GM06990 (cell line): ENCODE measurements at regions not wholly inside any gene's neighbourhood (a gene's known extent, or its start where the extent isn't known, plus 50 kb on each side); places are given as distances from the start of the nearest gene placed in this dataset.

ENCODE experiments used
- DNase-seq: peaks from one replicate; pipeline ENCODE4 v3.0.0-alpha.2; 2011; ENCODE audit not compliant: insufficient read length; ENCODE audit errors: extremely low read depth
- H3K27me3 ChIP-seq: replicated peaks from 2 replicates; pipeline ENCODE4 v1.6.0; 2011; ENCODE audit warnings: low read length; ENCODE audit not compliant: control insufficient read depth, insufficient read depth
- H3K36me3 ChIP-seq: 2 replicates; pipeline ENCODE4 v1.5.1; 2011; ENCODE audit warnings: low read length; ENCODE audit not compliant: control insufficient read depth, insufficient read depth
- H3K4me3 ChIP-seq: replicated peaks from 2 replicates; pipeline ENCODE4 v1.5.1; 2011; ENCODE audit warnings: low read depth, mild to moderate bottlenecking, control low read depth, low read length
- TF ChIP-seq, protein P1 (sequence below): IDR thresholded peaks from 2 replicates; pipeline ENCODE4 v1.5.1; 2011; ENCODE audit warnings: low read length, control low read depth, mild to moderate bottlenecking, inconsistent platforms; ENCODE audit not compliant: insufficient read depth, poor library complexity, severe bottlenecking

DNA sequence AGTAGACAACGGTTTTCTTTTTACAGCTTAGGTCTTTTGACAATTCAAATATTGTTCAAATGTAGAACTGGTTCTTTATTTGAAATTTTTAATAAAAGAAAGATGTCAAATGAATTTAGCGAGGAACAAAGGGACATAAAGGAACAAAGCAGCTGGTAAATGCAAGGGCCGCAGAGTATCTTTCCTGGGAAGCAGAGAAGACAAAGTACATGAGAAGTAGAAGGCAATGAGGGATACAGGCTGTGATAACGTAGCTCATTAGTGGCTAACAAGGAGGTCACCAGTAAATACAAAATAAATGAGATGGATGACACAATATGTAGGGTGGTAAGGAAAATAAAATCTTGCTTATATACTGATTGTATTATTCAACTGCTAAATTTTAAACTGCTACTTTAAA is 762.8 kb downstream of the VGLL3 start:
- no peak overlapping the region for H3K4me3 ChIP-seq

DNA sequence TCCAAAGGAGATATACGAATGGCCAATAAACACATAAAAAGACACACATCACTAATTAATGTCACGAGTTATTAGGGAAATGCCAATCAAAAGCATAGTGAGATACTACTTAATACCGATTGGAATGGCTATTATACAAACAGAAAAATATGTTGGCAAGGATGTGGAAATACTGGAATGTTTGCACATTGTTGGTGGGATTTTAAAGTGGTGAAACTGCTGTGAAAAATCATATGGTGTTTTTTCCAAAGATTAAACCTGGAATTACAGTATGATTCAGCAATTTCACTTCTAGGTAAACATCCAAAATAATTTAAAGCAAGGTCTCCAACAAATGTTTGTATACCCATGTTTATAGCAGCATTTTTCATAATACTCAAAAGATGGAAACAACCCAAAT is 765.5 kb downstream of the VGLL3 start:
- TF ChIP-seq, protein P1, sequence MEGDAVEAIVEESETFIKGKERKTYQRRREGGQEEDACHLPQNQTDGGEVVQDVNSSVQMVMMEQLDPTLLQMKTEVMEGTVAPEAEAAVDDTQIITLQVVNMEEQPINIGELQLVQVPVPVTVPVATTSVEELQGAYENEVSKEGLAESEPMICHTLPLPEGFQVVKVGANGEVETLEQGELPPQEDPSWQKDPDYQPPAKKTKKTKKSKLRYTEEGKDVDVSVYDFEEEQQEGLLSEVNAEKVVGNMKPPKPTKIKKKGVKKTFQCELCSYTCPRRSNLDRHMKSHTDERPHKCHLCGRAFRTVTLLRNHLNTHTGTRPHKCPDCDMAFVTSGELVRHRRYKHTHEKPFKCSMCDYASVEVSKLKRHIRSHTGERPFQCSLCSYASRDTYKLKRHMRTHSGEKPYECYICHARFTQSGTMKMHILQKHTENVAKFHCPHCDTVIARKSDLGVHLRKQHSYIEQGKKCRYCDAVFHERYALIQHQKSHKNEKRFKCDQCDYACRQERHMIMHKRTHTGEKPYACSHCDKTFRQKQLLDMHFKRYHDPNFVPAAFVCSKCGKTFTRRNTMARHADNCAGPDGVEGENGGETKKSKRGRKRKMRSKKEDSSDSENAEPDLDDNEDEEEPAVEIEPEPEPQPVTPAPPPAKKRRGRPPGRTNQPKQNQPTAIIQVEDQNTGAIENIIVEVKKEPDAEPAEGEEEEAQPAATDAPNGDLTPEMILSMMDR = no peak
- no peaks in the 10 kb centered on the region for H3K36me3 ChIP-seq
- DNase-seq = no peak
- no peak overlapping the region for H3K4me3 ChIP-seq
- no peaks in the 10 kb centered on the region for H3K27me3 ChIP-seq

More for the DNA sequence above, 762.8 kb downstream of the VGLL3 start:
- TF ChIP-seq, protein P1 = no peak
- Histone ChIP-seq H3K27me3 (no peaks in the 10 kb centered on the region), H3K36me3 (no peaks in the 10 kb centered on the region)
- no peak for DNase-seq

DNA sequence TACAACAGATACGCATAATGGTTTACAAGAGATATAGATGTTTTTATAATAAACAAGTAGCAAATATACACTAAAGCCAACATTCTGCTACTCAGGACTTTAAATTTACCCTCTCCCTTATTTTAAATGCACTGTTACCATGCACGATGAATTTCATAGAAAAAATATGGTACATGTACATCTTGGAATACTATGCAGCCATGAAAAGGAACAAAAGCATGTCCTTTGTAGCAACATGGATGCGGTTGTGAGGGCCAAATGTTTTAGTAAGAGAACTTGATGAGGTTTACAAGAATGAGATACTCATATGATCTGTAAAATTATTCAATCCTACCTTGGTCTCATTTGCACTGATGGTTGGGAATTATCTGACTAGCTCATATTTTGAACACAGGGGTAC is 769.3 kb downstream of the VGLL3 start:
- DNase-seq = no peak
- TF ChIP-seq, protein P1 = no peak
- H3K4me3 ChIP-seq = no peak overlapping the region

DNA sequence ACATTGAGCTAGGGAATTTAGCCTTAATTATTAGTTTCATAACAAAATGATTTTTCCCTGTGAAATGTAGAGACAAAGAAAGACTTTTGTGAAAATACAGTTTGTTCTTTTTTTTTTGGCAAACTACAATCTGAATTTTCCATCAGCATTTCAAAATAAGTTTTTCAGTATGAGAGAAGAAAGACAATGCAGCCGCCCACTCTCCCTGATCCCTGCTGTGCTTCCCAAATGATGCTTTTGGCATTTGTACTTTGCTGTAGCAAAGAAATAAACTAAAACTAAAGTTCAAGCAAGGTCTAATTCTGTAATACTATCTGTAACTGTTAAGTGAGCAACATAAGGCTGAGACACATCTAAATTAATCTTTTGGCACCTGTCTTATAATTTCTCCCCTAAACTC is 782.2 kb downstream of the VGLL3 start:
- TF ChIP-seq, protein P1 = no peak

More for the DNA sequence above, 769.3 kb downstream of the VGLL3 start:
- H3K27me3 ChIP-seq = no peaks in the 10 kb centered on the region
- H3K36me3 ChIP-seq = no peaks in the 10 kb centered on the region

DNA sequence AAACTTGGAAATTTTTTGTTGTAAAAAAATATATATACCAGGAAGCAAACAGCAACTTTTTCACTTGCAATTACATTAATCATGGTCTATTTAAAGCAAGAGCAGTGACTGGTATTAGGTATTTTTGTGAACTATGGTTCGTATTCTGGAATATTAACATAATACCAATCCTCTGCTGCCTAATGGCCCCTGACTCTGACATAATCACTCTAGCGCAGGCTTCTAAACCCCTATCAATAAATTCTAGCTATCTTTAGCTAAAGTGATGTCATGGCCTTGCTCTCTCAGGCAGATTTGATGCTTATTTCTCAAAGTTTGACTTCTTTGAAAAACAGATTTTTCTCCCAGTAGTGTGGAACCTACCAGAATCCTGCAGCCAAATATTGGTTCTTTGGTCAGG is 808.3 kb downstream of the VGLL3 start:
- no peaks in the 10 kb centered on the region for H3K27me3 ChIP-seq
- H3K36me3 ChIP-seq = no peaks in the 10 kb centered on the region
- no peak for DNase-seq
- no peak overlapping the region for H3K4me3 ChIP-seq
- TF ChIP-seq, protein P1 = no peak

More for the DNA sequence above, 782.2 kb downstream of the VGLL3 start:
- Histone ChIP-seq H3K27me3 (no peaks in the 10 kb centered on the region), H3K36me3 (no peaks in the 10 kb centered on the region), H3K4me3 (no peak overlapping the region)
- no peak for DNase-seq

DNA sequence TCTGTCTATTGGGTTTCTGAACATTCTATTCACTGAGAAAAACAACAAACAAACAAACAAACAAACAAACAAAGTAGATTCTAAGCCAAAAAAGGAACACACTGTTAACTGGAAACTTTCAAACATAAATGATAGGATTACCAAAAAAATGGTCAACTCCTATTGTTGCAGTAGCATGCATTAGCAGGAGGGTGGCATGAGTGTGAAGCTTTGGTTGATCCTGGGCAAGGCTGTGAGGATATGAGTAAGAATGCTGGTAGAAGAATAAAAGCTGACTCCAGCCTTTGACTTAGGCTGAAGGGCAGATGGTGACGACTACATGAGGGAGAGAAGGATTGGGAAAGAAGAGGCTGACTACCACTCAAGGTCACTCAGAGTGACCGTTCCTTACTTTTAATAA is 810.3 kb downstream of the VGLL3 start:
- no peak for DNase-seq
- Histone ChIP-seq H3K27me3 (no peaks in the 10 kb centered on the region), H3K4me3 (no peak overlapping the region), H3K36me3 (no peaks in the 10 kb centered on the region)
- TF ChIP-seq, protein P1 = no peak
